GM18873 (cell line): ENCODE measurements at regions not wholly inside any gene's neighbourhood (a gene's known extent, or its start where the extent isn't known, plus 50 kb on each side); places are given as distances from the start of the nearest gene placed in this dataset.

Experiments
- ATAC-seq: cut with Tn5 transposase; IDR thresholded peaks from one replicate; pipeline ENCODE4 v1.9.1; 2021; ENCODE audit warnings: mild to moderate bottlenecking, moderate library complexity, moderate number of reproducible peaks; ENCODE audit not compliant: unreplicated experiment, low FRiP score

- no peak for ATAC-seq
These were observed 156.2 kb upstream of the PDGFD start for GRCh38 chr11:104320097-104320496.

- no peak for ATAC-seq
These were observed 155.4 kb upstream of the PDGFD start for GRCh38 chr11:104319396-104319795.

- ATAC-seq: no peak
These were observed 143.0 kb upstream of the PDGFD start for GRCh38 chr11:104306862-104307474.

- no peak for ATAC-seq
These were observed 137.8 kb upstream of the PDGFD start for GRCh38 chr11:104301776-104302175.

- no peak for ATAC-seq
These were observed 127.7 kb upstream of the PDGFD start for GRCh38 chr11:104291646-104292045.

GRCh38 chr11:104286129-104286528 lies 122.2 kb upstream of the PDGFD start:
- ATAC-seq: no peak

GRCh38 chr11:104279587-104279986 lies 115.6 kb upstream of the PDGFD start:
- ATAC-seq: no peak

GRCh38 chr11:104275992-104276391 lies 112.0 kb upstream of the PDGFD start:
- ATAC-seq: no peak

- no peak for ATAC-seq
These were observed 96.5 kb upstream of the PDGFD start for GRCh38 chr11:104260456-104260855.

- ATAC-seq: no peak
These were observed 95.2 kb upstream of the PDGFD start for GRCh38 chr11:104259121-104259610.

- ATAC-seq: no peak
These were observed 92.6 kb upstream of the PDGFD start for GRCh38 chr11:104256525-104256924.

GRCh38 chr11:104254347-104254746 lies 90.4 kb upstream of the PDGFD start:
- no peak for ATAC-seq

GRCh38 chr11:104246590-104246989 lies 82.6 kb upstream of the PDGFD start:
- no peak for ATAC-seq

GRCh38 chr11:104238916-104239315 lies 75.0 kb upstream of the PDGFD start:
- no peak for ATAC-seq

- ATAC-seq: no peak
These were observed 61.1 kb upstream of the PDGFD start for GRCh38 chr11:104225047-104225446.

- no peak for ATAC-seq
These were observed 58.5 kb upstream of the PDGFD start for GRCh38 chr11:104222464-104222863.

- ATAC-seq: no peak
These were observed 57.5 kb upstream of the PDGFD start for GRCh38 chr11:104221455-104221854.

GRCh38 chr11:104219096-104219495 lies 55.1 kb upstream of the PDGFD start:
- no peak for ATAC-seq

- no peak for ATAC-seq
These were observed 50.6 kb upstream of the PDGFD start for GRCh38 chr11:104214517-104214916.
